Suppressor macrophage treated with lipopolysaccharide for 4 hours (primary cell): ENCODE measurements at regions not wholly inside any gene's neighbourhood (a gene's known extent, or its start where the extent isn't known, plus 50 kb on each side); places are given as distances from the start of the nearest gene placed in this dataset.
"Not testable (repeated sequence)": the region's sequence is repeated elsewhere in the genome, so short reads cannot be mapped to it uniquely, and the experiment has no call there.

ENCODE experiments used
- DNase-seq: peaks from one replicate; pipeline ENCODE4 v3.0.0-alpha.2; 2020

- no peak for DNase-seq
These were observed 127.7 kb downstream of the DIRAS2 start for GRCh38 chr9:90514877-90515276.

- DNase-seq, result peak; percentile 88
These were observed 127.1 kb downstream of the DIRAS2 start for GRCh38 chr9:90515510-90515909.

- no peak for DNase-seq
These were observed 125.5 kb downstream of the DIRAS2 start for GRCh38 chr9:90517103-90517502.

GRCh38 chr9:90521811-90522570 lies 120.6 kb downstream of the DIRAS2 start:
- peak; percentile 44 for DNase-seq

GRCh38 chr9:90523958-90524357 lies 118.7 kb downstream of the DIRAS2 start:
- no peak for DNase-seq

GRCh38 chr9:90526386-90526785 lies 116.2 kb downstream of the DIRAS2 start:
- DNase-seq, result no peak

GRCh38 chr9:90536094-90536493 lies 106.5 kb downstream of the DIRAS2 start:
- DNase-seq, result not testable (repeated sequence)

GRCh38 chr9:90538566-90538965 lies 104.1 kb downstream of the DIRAS2 start:
- no peak for DNase-seq

- no peak for DNase-seq
These were observed 103.3 kb downstream of the DIRAS2 start for GRCh38 chr9:90539286-90539685.

GRCh38 chr9:90540734-90541133 lies 101.9 kb downstream of the DIRAS2 start:
- DNase-seq, result no peak

GRCh38 chr9:90544488-90544887 lies 98.1 kb downstream of the DIRAS2 start:
- DNase-seq, result no peak

- no peak for DNase-seq
These were observed 96.4 kb downstream of the DIRAS2 start for GRCh38 chr9:90546200-90546599.

- DNase-seq, result peak; percentile 3
These were observed 94.7 kb downstream of the DIRAS2 start for GRCh38 chr9:90547896-90548295.

- no peak for DNase-seq
These were observed 90.3 kb downstream of the DIRAS2 start for GRCh38 chr9:90552317-90552716.

GRCh38 chr9:90555351-90556057 lies 87.1 kb downstream of the DIRAS2 start:
- no peak for DNase-seq

GRCh38 chr9:90556897-90557675 lies 85.5 kb downstream of the DIRAS2 start:
- no peak for DNase-seq

GRCh38 chr9:90559075-90560073 lies 83.2 kb downstream of the DIRAS2 start:
- no peak for DNase-seq
